Adrenal gland (tissue), 9 donors: ENCODE measurements at regions not wholly inside any gene's neighbourhood (a gene's known extent, or its start where the extent isn't known, plus 50 kb on each side); places are given as distances from the start of the nearest gene placed in this dataset.
A peak's percentile ranks its signal among the peaks of the same experiment; 100 is the strongest.
"Not testable (repeated sequence)": the region's sequence is repeated elsewhere in the genome, so short reads cannot be mapped to it uniquely, and the experiment has no call there.

Experiments
- DNase-seq, 7 donors: peaks; one replicate each; pipeline ENCODE4 v3.0.0-alpha.2; 2019 to 2020
- H3K27ac ChIP-seq, 5 donors: fragments of 200-600 bp; sonication (generic) in 4 of 5; 1 replicate in 3 of 5; 2 replicates in 2 of 5; pipeline versions ENCODE4 v1.5.1 to v1.8.0; 2016 to 2020; ENCODE audit warnings: mild to moderate bottlenecking in 1 of 5
- H3K27me3 ChIP-seq: fragments of 200-600 bp; 2 replicates; pipeline ENCODE4 v1.8.0; 2021
- H3K36me3 ChIP-seq, 2 donors: fragments of 200-600 bp; replicated peaks in 1 of 2; 1 replicate in 1 of 2; 2 replicates in 1 of 2; pipeline versions ENCODE4 v1.5.1 to v1.8.0; 2018 to 2022
- H3K4me1 ChIP-seq, 2 donors: fragments of 200-600 bp; replicated peaks in 1 of 2; 1 replicate in 1 of 2; 2 replicates in 1 of 2; pipeline versions ENCODE4 v1.5.1 to v1.8.0; 2018 to 2021
- H3K4me3 ChIP-seq, 4 donors: fragments of 200-600 bp; sonication (generic) in 3 of 4; one replicate each; pipeline ENCODE4 v1.5.1; 2016 to 2018
- H3K9me3 ChIP-seq, 3 donors: fragments of 200-600 bp; sonication (generic) in 1 of 3; replicated peaks in 1 of 3; 1 replicate in 2 of 3; 2 replicates in 1 of 3; pipeline versions ENCODE4 v1.5.1 to v1.8.0; 2016 to 2021
- POLR2A ChIP-seq, 2 donors: fragments of 450-650 bp; IDR thresholded peaks; one replicate each; pipeline ENCODE4 v1.6.1; 2017; ENCODE audit warnings: antibody characterized with exemption in 2 of 2, mild to moderate bottlenecking in 2 of 2, moderate library complexity in 1 of 2
- WGBS, 4 donors: extraction: QIAGEN DNeasy Blood & Tissue Kit in 2 of 4; methylation state at CpG; one replicate each; pipeline versions ENCODE4 v1.1.5 to v1.1.7; 2013 to 2017; 5-methylcytosine and 5-hydroxymethylcytosine counted together
- intact Hi-C, 2 donors: fragments of 100-400 bp; cut with DNase I; formaldehyde crosslinking; loops; one replicate each; pipeline versions ENCODE4 v1.14.1 to v1.15.0; 2022 to 2023
- TF ChIP-seq, protein P1 (sequence below), 6 experiments: fragments of 450-650 bp in 4 of 6; fragments of 200-600 bp in 2 of 6; sonication (generic) in 1 of 6; IDR thresholded peaks; 1 replicate in 5 of 6; 2 replicates in 1 of 6; pipeline versions ENCODE4 v1.5.1 to v1.8.0; 2016 to 2021; ENCODE audit warnings: antibody characterized with exemption in 6 of 6, mild to moderate bottlenecking in 2 of 6, moderate library complexity in 1 of 6
- donor health status: healthy with polysubstance abuse.
- donor health status: Bipolar disorder and iron deficiency.
- donor health status: DM: yes; HTN: yes; CAD: no.
- donor health status: DM: no; HTN: no; CAD: no.
- donor health status: DM: no; HTN: no; CAD: no.

DNA sequence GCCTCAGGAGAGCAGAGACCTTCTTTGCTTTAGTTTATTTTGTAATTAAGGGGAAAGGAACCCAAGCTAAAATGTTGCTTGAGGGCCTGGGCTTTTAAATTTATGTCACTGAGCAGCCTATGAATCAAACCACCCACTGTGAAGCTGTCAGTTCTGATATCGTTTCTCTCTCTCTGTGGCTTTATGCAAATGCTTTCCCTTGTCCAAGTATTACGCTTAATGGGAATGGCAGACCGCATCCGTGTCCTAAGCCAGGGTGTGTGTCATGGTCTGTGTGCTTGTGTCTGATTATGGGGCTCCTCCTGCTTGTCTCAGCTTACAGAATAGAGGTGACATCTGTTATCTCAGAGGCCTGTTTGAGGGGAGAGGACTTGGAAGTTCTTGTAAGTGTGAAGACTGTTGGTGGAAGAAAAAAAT is 82.4 kb downstream of the EBLN2 start:
- Histone ChIP-seq H3K27me3 (no peaks in the 10 kb centered on the region), H3K4me1 (peaks cover 0 to 18% of the 10 kb centered on the region in 2 donors), H3K27ac (peak overlapping the region in 1 of 5 donors; percentile 26), H3K4me3 (no peak overlapping the region), H3K9me3 (no peaks in the 10 kb centered on the region), H3K36me3 (no peaks in the 10 kb centered on the region)
- WGBS, 4 donors, result 54 to 68% (median 65%) methylated on average over 4 of the region's 4 CpGs
- DNase-seq, result no peak
- no peak for TF ChIP-seq POLR2A (IDR thresholded peaks at IDR 0.05)
- TF ChIP-seq, protein P1, sequence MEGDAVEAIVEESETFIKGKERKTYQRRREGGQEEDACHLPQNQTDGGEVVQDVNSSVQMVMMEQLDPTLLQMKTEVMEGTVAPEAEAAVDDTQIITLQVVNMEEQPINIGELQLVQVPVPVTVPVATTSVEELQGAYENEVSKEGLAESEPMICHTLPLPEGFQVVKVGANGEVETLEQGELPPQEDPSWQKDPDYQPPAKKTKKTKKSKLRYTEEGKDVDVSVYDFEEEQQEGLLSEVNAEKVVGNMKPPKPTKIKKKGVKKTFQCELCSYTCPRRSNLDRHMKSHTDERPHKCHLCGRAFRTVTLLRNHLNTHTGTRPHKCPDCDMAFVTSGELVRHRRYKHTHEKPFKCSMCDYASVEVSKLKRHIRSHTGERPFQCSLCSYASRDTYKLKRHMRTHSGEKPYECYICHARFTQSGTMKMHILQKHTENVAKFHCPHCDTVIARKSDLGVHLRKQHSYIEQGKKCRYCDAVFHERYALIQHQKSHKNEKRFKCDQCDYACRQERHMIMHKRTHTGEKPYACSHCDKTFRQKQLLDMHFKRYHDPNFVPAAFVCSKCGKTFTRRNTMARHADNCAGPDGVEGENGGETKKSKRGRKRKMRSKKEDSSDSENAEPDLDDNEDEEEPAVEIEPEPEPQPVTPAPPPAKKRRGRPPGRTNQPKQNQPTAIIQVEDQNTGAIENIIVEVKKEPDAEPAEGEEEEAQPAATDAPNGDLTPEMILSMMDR (IDR thresholded peaks at IDR 0.05), result no peak
- intact Hi-C loops, result no loop called here

DNA sequence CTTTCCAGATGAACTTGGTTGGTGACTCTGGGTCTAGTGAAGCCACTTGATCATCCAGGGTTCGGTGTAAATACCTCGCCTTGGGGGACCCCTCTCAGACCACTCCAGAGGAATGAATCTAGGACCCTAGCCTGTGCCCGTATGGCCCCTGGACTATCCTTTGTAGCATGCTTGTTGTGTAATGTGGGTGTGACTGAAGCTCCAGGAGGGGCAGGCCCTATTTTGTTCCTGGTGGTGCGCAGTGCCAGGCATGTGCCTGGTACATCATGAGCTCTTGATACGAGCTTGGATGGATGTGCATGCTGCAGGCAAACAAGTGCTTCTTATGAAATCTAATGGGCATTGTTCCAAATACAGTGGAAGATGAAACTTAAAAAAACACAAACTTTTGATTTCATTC is 82.8 kb downstream of the EBLN2 start:
- no peaks in the 10 kb centered on the region for H3K36me3 ChIP-seq
- H3K27me3 ChIP-seq, result no peaks in the 10 kb centered on the region
- no peak overlapping the region for H3K4me3 ChIP-seq
- H3K4me1 ChIP-seq, result peaks cover 0 to 21% of the 10 kb centered on the region in 2 donors
- 61 to 90% (median 81%) methylated on average over 5 of the region's 5 CpGs for WGBS, 4 donors
- peak in 6 of 7 donors; percentile 26 to 80 (median 36) for DNase-seq
- no peak for TF ChIP-seq POLR2A (IDR thresholded peaks at IDR 0.05)
- TF ChIP-seq, protein P1 (IDR thresholded peaks at IDR 0.05), result no peak
- H3K9me3 ChIP-seq, result no peaks in the 10 kb centered on the region
- intact Hi-C loops, result no loop called here
- peak overlapping the region in 1 of 5 donors; percentile 26 for H3K27ac ChIP-seq

DNA sequence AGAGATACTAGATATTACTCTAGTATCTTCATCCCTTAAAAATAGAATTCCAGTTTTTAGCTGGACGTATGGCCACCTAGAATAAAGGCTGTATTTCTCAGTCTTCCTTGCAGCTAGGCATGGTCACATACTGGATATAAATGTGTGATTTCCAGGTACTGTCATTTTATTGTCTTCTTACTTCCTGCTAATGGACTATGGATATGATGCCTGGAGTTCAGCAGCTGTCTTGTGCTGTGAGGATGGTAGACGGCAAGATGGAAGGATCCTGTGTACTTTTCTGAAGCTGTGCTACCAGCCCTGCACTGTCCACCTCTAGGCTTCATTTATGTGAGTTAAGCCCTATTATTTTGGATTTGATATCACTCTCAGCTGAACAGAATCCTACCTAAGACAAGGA is 83.4 kb downstream of the EBLN2 start:
- Histone ChIP-seq H3K27ac (no peak overlapping the region), H3K4me1 (peaks cover 0 to 21% of the 10 kb centered on the region in 2 donors), H3K4me3 (no peak overlapping the region), H3K36me3 (no peaks in the 10 kb centered on the region), H3K9me3 (no peaks in the 10 kb centered on the region), H3K27me3 (no peaks in the 10 kb centered on the region)
- no peak for DNase-seq
- WGBS, 4 donors, result 69 to 94% (median 90%) methylated on average over 2 of the region's 2 CpGs
- intact Hi-C loops, result no loop called here
- TF ChIP-seq POLR2A (IDR thresholded peaks at IDR 0.05), result no peak
- TF ChIP-seq, protein P1 (IDR thresholded peaks at IDR 0.05), result no peak

DNA sequence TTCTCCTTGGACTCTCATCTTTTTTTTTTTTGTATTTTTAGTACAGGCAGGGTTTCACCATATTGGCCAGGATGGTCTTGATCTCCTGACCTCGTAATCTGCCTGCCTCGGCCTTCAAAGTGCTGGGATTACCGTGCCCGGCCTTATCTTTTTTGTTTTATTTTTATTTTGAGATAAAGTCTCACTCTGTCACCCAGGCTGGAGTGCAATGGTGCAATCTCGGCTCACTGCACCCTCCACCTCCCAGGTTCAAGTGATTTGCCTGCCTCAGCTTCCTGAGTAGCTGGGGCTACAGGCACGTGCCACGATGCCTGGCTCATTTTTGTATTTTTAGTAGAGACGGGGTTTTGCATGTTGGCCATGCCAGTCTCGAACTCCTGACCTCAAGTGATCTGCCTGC is 86.0 kb downstream of the EBLN2 start:
- H3K36me3 ChIP-seq, H3K27me3 ChIP-seq, H3K9me3 ChIP-seq, intact Hi-C loops, H3K4me3 ChIP-seq: not testable (repeated sequence)
- Histone ChIP-seq H3K27ac (peak overlapping the region in 1 of 5 donors; percentile 58), H3K4me1 (peaks cover 0 to 21% of the 10 kb centered on the region in 2 donors)
- DNase-seq, result peak in 4 of 7 donors; percentile 24 to 68 (median 26)
- WGBS, 4 donors, result 21 to 35% (median 32%) methylated on average over 9 of the region's 9 CpGs

DNA sequence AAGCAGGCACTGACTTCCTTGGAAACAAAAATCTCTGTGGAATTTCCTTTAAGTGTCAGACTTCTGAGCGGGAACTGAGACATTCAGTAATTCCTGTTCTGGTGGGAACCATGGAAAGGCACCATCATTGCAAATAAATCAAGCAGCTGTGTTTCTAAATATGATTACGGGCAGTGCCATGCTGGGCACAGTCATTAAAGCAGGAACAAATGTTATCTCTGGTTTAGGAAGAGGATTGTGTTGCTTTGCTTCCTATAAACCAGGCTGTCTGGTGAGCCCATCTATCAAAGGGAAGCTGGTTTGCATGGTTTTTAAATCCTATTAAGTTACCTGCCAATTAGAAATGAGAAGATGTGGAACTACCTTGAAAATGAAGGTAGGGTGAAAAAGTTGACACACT is 86.7 kb downstream of the EBLN2 start:
- no peaks in the 10 kb centered on the region for H3K9me3 ChIP-seq
- H3K27ac ChIP-seq, result peak overlapping the region in 2 of 5 donors; percentile 12 to 58
- H3K36me3 ChIP-seq, result no peaks in the 10 kb centered on the region
- intact Hi-C loops, result no loop called here
- peak in 3 of 7 donors; percentile 14 to 58 (median 27) for DNase-seq
- H3K27me3 ChIP-seq, result no peaks in the 10 kb centered on the region
- peaks cover 0 to 21% of the 10 kb centered on the region in 2 donors for H3K4me1 ChIP-seq
- 15 to 51% (median 35%) methylated on average over 2 of the region's 2 CpGs for WGBS, 4 donors
- TF ChIP-seq, protein P1 (IDR thresholded peaks at IDR 0.05), result no peak
- TF ChIP-seq POLR2A (IDR thresholded peaks at IDR 0.05), result no peak
- H3K4me3 ChIP-seq, result no peak overlapping the region
